Fibroblast of skin of left biceps (primary cell): ENCODE measurements at regions not wholly inside any gene's neighbourhood (a gene's known extent, or its start where the extent isn't known, plus 50 kb on each side); places are given as distances from the start of the nearest gene placed in this dataset.

ENCODE experiments used
- DNase-seq, 2 experiments: peaks; one replicate each; pipeline ENCODE4 v3.0.0-alpha.2; 2013; ENCODE audit warnings: low read depth in 2 of 2

DNA sequence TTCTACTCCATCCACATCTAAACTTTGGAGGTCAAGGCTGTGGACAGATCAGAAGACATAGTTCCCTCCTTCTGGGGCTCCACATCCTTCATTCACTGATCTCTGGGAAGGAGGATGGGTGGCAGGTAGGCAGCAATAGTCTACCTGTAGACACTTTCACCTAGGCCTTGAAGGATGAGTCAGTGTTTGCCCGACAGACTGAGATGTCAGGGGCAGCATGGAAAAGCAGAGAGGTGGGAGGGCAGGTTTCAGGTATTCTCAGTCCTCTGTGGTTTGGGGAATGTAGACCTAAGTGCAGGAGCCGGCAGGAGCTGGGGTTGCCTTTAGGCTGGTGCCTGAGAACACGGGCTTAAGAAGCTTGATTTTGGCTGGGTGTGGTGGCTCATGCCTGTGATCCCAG is 171.9 kb upstream of the ZNF267 start:
- no peak for DNase-seq

GRCh38 chr16:31702796-31703195 is 170.8 kb upstream of the ZNF267 start:
- DNase-seq, result no peak

GRCh38 chr16:31703526-31704128 is 170.0 kb upstream of the ZNF267 start:
- no peak for DNase-seq

DNA sequence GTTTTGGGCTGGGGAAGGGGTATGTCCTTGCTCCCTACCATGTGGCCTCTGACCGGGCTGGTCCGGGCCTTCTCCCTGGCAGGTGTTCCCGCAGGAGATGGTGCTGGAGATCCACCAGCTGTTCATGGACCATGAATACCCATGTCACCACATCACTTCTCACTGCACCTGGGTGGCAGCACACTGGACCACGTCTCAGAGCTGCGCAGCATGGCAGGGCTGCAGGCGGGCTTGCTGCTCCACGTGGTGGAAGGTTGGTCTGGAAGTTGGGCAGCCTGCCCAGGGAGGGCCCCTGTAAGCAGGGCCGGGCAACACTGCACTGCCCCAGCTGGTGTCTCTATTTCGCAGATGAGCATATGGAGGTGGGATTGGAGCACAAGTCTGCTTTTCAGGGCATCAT is 169.5 kb upstream of the ZNF267 start:
- no peak for DNase-seq

- no peak for DNase-seq
Measured at GRCh38 chr16:31705371-31705770, 168.2 kb upstream of the ZNF267 start.

- DNase-seq, result no peak
Measured at GRCh38 chr16:31706318-31706717, 167.3 kb upstream of the ZNF267 start.

DNA sequence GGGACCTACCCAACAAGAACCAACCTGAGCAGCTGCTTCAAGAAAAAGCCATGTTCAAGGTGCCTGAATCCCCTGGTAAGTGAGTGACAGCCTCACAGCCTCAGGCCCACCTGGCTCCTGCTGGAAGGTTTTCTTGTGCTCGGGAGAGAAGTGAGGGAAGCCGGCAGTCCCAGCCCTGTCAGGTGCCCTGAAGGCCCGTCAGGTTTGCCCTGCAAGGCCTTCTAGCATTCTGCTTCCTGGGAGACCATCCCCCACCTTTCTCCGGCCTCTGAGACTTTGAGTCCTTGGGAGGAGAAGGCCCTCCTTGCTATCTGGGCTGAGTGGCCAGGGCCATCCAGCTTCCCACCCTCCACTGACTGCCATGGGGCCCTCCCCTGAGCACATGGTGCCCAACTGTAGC is 166.7 kb upstream of the ZNF267 start:
- DNase-seq, result no peak

DNA sequence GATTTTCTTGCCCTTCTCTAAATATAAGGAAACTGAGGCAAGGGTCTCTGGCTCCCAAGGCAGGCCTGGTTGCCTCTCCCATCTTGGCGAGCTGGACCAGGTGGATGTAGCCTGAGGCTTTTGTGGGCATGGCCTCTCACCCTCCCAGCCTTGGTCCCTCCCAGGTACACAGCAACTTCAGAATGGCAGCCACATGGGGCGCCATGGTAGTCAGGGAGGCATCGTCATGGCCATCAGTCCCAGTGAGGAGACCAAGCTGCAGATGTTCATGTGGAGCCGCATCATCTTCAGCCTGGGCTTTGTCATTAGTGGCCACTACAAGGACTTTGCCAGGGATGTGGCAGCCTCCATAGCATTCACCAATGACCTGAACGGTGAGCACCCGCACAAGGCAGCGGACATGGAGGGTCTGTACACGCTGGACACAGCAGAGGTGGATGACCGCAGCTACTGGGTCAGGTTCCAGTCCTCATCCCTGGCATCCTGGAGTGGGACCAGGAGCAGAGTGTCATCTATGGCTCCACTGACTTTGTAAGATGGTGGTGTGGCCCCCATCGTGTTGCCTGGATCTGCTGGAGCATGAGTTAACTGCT is 165.8 kb upstream of the ZNF267 start:
- DNase-seq, result no peak

GRCh38 chr16:31708348-31708747 is 165.3 kb upstream of the ZNF267 start:
- DNase-seq, result no peak

GRCh38 chr16:31709181-31709580 is 164.4 kb upstream of the ZNF267 start:
- DNase-seq, result no peak

GRCh38 chr16:31710134-31710533 is 163.5 kb upstream of the ZNF267 start:
- no peak for DNase-seq

DNA sequence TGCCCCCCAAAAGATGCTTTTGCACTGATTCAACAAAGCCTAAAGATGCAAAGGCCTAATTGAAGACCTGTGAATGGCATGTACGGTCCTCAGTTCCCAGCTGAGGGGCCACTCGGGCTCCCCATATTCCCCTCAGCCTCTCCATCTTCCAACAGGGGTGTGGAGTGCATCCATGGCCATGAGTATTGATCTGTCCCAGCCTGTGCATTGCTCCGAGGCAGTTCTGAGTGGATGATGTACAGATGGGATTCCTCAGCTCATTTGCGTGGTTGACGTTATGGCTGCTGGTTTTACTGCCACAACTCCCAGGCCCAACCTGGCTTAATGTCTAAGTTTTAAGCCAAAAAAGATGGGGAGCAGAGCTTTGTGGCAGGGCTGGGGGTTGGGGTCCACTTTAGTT is 162.7 kb upstream of the ZNF267 start:
- no peak for DNase-seq

DNA sequence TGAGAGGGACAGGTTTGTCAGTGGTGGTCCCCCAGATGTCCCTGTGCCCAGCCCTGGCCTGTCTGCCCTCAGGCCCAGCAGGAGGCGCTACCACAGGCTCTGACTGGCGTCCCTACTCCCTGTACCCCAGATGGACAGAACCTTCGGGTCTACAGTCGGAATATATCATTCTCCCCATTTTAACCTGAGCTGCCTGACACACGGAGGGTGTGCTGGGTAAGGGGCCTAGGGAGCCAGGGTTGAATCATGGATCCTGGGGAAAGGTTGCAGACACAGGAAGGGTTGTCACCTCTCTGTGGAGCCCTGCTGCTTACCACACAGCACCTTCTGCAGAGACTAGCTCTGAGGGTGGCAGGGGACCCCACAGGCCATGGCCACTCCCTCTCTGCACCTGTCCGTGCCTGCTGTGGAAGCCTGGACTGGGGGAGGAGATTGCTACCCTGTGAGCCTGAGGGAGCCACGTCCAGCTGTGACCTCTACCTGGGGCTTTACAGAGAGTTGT is 162.2 kb upstream of the ZNF267 start:
- DNase-seq, result no peak

GRCh38 chr16:31712064-31712540 is 161.5 kb upstream of the ZNF267 start:
- DNase-seq, result no peak

GRCh38 chr16:31713071-31713944 is 160.3 kb upstream of the ZNF267 start:
- DNase-seq, result peak; percentile 77

GRCh38 chr16:31713945-31714902 is 159.4 kb upstream of the ZNF267 start:
- DNase-seq, result no peak

DNA sequence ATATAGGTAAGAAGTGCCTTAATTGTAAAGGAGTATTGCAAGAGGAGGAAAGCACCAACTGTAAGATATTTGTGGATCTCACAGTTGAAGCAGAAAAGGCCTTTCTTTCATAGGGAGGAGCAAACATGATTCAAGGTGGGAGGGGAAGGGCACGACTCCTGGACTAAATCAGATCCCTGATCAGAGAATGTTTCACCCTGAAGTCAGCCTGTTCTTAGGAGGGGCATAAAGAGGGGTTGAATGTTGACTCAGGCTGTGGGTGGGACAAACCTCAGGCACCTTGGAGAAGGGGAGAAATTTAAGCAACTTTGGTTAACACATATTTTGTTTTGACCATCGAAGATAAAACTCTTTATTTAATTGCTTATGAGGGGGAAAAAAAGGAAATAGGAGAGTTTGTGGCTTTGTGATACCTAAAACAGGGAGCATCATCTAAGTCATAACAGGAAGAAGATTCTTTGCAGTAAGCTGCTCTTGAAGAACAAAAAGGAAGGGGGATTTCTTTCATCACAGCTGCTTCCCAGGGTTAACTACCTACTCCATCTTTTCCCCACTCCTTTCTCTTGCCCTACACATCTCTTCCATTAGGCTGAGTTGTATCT is 158.6 kb upstream of the ZNF267 start:
- DNase-seq, result no peak

DNA sequence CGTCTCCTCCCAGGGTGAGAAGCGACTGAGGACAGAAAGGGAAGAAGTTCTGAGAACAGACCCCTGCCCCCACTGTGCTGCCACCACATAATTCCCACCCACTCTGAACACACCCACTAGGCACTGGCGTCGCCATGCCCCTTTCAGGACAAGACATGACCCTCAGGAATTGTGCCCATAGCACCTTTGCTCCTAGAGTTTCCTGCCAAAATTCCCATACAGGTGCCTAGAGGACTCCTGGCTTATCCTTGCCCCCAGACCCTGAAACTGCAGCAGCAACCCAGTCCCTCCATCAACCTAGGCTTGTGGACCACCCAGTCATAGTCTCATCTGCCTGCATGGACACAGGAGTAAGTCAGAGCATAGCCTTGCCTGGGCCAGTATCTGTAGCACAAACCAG is 157.7 kb upstream of the ZNF267 start:
- no peak for DNase-seq

DNA sequence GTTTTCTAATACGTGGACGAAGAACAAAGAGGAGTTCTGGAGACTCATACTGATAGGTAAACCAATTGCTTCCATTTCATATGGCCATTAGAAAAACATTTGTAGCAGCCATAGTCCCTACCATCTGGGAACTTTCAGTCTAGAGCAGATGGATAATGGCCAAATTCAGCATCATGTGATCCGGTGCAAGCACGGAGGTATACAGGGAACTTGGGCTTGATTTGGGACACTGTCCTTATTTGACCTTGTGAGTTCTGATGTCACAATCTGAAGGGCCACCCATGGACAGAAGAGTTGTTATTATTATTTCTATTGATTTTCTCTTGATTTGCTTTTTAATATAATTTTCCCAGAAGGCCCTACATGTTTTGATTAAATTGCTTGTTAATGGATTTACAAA is 154.6 kb upstream of the ZNF267 start:
- no peak for DNase-seq

- no peak for DNase-seq
Measured at GRCh38 chr16:31727553-31727952, 146.1 kb upstream of the ZNF267 start.

- no peak for DNase-seq
Measured at GRCh38 chr16:31734265-31734664, 139.3 kb upstream of the ZNF267 start.
